ENCODE measurements at regions not wholly inside any gene's neighbourhood (a gene's known extent, or its start where the extent isn't known, plus 50 kb on each side); places are given as distances from the start of the nearest gene placed in this dataset.

DNA sequence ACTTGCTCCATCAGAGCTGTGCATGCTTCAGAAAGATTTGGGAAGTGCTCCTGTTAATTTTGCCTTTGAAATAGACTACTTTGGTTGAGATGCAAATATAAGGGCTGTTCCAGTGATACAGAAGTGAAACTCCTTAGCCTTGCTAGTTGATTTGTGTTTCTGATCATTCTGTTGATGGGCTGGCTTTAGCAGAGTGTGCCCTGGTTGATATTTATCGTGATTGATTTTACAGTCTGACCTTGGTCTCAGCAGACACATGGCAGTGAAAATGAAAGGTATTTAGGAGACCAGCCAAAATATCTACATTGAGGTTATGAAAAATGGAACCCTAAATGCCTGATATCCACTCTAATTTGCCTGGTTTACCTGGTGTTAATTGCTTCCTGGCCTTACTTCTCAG, 122.1 kb upstream of the CEP162 start:
- Histone ChIP-seq H3K27ac (ENCODE audit: low read depth) (no peak overlapping the region), H3K36me3 (ENCODE audit: insufficient read depth) (no peaks in the 10 kb centered on the region), H3K4me3 (ENCODE audit: low read depth, low read length) (no peak overlapping the region), H3K4me1 (ENCODE audit: insufficient read depth) (no peaks in the 10 kb centered on the region)
- WGBS = 68% methylated on average over 1 of the region's 1 CpG
- DNase-seq (ENCODE audit: extremely low spot score) = no peak

DNA sequence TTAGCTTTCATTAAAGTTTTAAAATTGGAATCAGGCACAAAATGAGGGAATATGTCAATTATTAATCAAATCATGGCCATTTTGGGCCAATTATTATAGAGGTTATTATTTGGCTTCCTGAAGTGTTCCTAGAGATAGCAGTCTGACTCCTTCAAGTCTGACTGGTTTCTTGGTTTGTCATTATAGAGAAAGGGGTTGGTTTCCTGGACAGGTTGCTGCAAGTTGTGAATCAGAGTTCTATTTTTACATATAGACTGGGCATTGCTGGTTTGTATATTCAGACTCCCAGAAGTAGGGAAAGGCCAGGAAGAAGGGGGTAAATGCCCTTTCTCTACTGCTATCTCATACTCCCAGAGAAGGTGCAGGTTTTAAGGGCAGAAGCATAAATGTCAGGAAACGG, 121.4 kb upstream of the CEP162 start:
- DNase-seq (ENCODE audit: extremely low spot score) = no peak
- Histone ChIP-seq H3K27ac (ENCODE audit: low read depth) (no peak overlapping the region), H3K4me1 (ENCODE audit: insufficient read depth) (no peaks in the 10 kb centered on the region), H3K36me3 (ENCODE audit: insufficient read depth) (no peaks in the 10 kb centered on the region), H3K4me3 (ENCODE audit: low read depth, low read length) (no peak overlapping the region)
- WGBS = 72% methylated on average over 1 of the region's 1 CpG

DNA sequence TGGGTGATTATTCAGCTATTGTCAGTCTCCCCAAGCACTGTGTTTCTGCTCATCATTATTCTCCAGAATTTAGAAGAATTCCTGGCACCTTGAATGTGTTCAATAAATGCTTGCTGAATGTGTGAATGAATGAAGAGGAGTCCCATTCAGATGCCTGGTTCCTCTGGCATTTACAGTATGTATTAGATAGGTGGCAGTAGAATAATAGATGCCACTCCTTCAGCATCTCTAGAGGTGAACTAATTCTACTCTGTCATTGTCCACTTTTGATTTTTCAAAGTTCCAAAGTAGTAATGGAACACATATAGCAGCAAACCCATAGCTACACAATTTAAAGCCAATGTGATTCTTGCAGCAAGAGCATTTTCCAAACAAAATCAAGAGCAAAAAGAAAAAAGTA, 118.9 kb upstream of the CEP162 start:
- no peak overlapping the region for H3K4me3 ChIP-seq (ENCODE audit: low read depth, low read length)
- no peak overlapping the region for H3K27ac ChIP-seq (ENCODE audit: low read depth)
- DNase-seq (ENCODE audit: extremely low spot score) = no peak

DNA sequence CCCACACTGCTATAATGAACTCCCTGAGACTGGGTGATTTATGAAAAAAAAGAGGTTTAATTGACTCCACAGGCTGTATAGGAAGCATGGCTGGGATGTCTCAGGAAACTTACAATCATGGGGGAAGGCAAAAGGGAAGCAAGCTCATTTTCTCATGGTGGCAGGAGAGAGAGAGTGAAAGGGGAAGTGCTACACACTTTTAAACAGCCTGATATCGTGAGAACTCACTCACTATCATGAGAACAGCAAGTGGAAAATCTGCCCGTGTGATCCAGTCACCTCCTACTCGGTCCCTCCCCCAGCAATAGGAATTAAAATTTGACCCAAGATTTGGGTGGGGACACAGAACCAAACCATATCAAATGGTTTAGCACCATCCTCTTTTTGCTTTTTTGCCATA, 116.6 kb upstream of the CEP162 start:
- Histone ChIP-seq H3K4me1 (ENCODE audit: insufficient read depth) (no peaks in the 10 kb centered on the region), H3K27ac (ENCODE audit: low read depth) (no peak overlapping the region), H3K4me3 (ENCODE audit: low read depth, low read length) (no peak overlapping the region), H3K36me3 (ENCODE audit: insufficient read depth) (no peaks in the 10 kb centered on the region)
- no peak for DNase-seq (ENCODE audit: extremely low spot score)
- 65% methylated on average over 3 of the region's 3 CpGs for WGBS

More for the DNA sequence above, 118.9 kb upstream of the CEP162 start:
- Histone ChIP-seq H3K4me1 (ENCODE audit: insufficient read depth) (no peaks in the 10 kb centered on the region), H3K36me3 (ENCODE audit: insufficient read depth) (no peaks in the 10 kb centered on the region)

DNA sequence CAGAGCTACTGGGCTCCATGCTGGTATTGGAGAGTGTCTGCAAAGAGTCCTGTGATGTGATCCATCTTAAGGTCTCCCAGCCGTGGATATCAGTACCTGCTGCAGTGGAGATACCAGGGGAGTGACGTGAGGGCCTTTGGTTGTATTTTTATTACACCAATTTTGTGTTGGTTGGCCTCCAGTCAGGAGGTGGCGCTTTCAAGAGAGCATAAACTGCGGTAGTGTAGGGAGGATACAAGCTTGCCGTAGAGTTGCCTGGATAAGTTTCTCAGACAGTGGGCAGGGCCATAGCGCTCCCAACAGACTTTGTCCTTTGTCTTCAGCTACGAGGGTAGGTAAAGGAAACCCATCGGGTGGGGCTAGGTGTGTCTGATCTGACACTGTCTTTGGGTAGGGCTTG, 113.0 kb upstream of the CEP162 start:
- H3K36me3 ChIP-seq (ENCODE audit: insufficient read depth) = no peaks in the 10 kb centered on the region
- H3K27ac ChIP-seq (ENCODE audit: low read depth) = no peak overlapping the region
- WGBS = 81% methylated on average over 8 of the region's 8 CpGs
- H3K4me1 ChIP-seq (ENCODE audit: insufficient read depth) = no peaks in the 10 kb centered on the region
- H3K4me3 ChIP-seq (ENCODE audit: low read depth, low read length) = no peak overlapping the region
- no peak for DNase-seq (ENCODE audit: extremely low spot score)

DNA sequence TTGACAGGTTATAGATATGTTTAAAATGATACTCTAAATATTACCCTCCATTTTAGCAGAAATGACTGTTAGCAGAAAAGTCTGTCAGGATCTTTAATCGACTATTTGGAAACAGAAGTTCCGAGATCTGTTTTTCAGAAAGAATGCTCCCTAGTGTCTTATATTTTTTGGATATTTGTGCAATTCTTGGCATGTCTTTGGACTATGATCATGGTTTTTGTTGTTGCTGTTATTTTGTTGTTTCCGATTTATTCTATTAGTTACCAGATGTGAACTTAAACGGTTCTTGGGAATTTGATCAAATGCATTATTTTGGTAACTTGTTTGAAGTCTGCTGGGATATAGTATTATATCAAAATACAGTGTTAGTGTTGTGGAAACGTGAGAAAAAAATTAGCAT, 106.4 kb upstream of the CEP162 start:
- Histone ChIP-seq H3K4me1 (ENCODE audit: insufficient read depth) (no peaks in the 10 kb centered on the region), H3K4me3 (ENCODE audit: low read depth, low read length) (no peak overlapping the region), H3K27ac (ENCODE audit: low read depth) (no peak overlapping the region), H3K36me3 (ENCODE audit: insufficient read depth) (no peaks in the 10 kb centered on the region)
- WGBS = 63% methylated on average over 5 of the region's 5 CpGs
- DNase-seq (ENCODE audit: extremely low spot score) = no peak

DNA sequence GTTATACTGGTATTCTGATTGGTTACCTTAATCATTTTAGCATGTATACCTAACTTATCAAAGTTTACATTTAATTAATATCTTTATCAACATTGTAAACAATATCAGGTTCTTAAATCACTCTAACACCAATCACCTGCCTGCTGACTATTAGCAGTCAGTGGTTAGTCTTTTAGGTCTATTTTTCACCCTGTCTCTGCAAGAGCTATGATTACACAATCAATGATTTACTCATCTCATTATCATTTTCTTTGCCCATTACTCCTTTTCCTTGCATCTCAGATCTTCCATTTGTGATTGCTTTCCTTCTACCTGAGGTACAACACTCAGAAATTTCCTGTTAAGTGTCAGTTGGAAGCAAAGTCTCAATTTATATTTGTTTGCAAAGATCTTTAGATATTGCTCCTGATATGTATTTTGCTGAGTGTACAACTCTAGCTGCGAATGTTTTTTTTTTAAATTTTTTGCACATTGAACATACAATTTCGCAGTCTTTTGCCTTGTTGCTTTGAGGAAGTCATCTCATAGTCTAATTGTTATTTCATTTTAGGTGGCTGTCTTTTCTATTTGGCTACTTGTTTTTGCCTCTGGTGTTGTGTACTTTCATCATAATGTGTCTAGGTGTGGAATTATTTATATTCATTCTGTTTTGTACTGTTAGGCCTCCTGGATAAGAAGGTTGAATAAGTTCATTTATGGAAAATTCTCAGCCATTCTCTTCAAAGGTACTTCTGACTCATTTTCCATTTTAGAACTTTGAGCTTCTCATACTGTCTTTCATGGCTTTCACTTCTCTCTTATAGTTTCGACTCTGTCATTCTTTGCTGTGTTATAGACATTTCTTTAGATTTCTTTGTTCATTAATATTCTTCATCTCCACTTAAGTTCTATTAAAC, 104.9 kb upstream of the CEP162 start:
- H3K4me3 ChIP-seq (ENCODE audit: low read depth, low read length) = no peak overlapping the region
- no peak overlapping the region for H3K27ac ChIP-seq (ENCODE audit: low read depth)
- WGBS = 84% methylated on average over 3 of the region's 3 CpGs
- no peaks in the 10 kb centered on the region for H3K36me3 ChIP-seq (ENCODE audit: insufficient read depth)
- no peak for DNase-seq (ENCODE audit: extremely low spot score)
- no peaks in the 10 kb centered on the region for H3K4me1 ChIP-seq (ENCODE audit: insufficient read depth)

DNA sequence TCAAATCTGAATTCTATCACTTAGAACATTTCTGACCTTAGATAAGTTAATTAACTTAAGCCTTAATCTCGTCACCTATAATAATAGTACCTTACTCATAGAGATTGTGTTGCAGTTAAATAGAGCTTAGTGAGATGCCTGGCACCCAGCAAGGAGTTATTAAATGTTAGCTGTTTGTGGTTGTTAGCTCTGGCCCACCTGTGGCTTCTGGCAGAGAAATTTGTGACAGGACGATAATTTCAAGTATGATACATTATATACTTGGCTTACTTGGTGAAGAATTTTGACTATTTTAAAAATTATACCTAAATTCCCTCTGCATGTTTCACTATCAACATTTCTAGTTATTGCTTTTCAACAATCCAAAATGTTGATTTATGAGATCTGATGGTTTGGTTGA, 102.9 kb upstream of the CEP162 start:
- Histone ChIP-seq H3K4me3 (ENCODE audit: low read depth, low read length) (no peak overlapping the region), H3K36me3 (ENCODE audit: insufficient read depth) (no peaks in the 10 kb centered on the region), H3K27ac (ENCODE audit: low read depth) (no peak overlapping the region), H3K4me1 (ENCODE audit: insufficient read depth) (no peaks in the 10 kb centered on the region)
- DNase-seq (ENCODE audit: extremely low spot score) = no peak
- WGBS = 64% methylated on average over 2 of the region's 2 CpGs

DNA sequence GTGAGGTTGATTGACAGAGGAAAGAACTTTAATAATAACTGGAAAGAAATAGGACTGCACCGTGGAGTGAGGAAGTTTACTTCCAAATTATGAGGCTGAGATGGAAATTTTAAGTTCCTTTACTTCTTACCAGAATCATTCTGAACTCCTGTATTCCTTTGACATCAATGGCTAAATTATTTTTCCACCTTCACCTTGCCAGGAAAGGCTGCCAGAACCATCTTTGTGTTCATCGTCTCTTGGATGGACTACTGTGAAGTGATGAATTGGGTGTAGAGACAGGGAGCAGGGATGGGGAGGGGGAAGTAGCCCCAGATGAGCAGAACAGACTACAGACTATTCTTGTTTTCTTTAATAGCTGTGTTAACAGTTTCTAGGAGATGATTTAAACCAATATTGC, 102.1 kb upstream of the CEP162 start:
- Histone ChIP-seq H3K4me1 (ENCODE audit: insufficient read depth) (no peaks in the 10 kb centered on the region), H3K27ac (ENCODE audit: low read depth) (no peak overlapping the region), H3K4me3 (ENCODE audit: low read depth, low read length) (no peak overlapping the region), H3K36me3 (ENCODE audit: insufficient read depth) (no peaks in the 10 kb centered on the region)
- 15% methylated on average over 2 of the region's 2 CpGs for WGBS
- DNase-seq (ENCODE audit: extremely low spot score) = no peak

DNA sequence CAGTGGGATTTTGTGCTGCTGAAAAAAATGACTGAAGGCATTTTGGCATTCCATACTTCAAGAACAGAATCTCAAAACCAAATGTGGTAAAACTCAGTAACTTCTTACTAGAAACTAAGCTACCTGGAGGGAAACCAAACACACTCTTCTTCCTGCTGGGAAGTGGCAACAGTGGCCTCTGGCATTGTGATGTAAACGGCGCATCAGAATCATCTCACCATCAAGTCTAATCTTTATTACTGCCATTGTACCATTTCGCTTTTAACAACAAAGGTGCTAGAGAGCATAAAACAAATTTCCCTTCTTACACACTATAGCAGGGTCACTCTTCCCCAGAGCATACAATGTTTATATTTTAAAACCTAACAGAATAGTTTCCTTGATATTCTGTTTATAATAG, 101.6 kb upstream of the CEP162 start:
- no peak overlapping the region for H3K27ac ChIP-seq (ENCODE audit: low read depth)
- WGBS = 17% methylated on average over 3 of the region's 3 CpGs
- no peak overlapping the region for H3K4me3 ChIP-seq (ENCODE audit: low read depth, low read length)
- no peaks in the 10 kb centered on the region for H3K36me3 ChIP-seq (ENCODE audit: insufficient read depth)
- no peaks in the 10 kb centered on the region for H3K4me1 ChIP-seq (ENCODE audit: insufficient read depth)
- no peak for DNase-seq (ENCODE audit: extremely low spot score)

DNA sequence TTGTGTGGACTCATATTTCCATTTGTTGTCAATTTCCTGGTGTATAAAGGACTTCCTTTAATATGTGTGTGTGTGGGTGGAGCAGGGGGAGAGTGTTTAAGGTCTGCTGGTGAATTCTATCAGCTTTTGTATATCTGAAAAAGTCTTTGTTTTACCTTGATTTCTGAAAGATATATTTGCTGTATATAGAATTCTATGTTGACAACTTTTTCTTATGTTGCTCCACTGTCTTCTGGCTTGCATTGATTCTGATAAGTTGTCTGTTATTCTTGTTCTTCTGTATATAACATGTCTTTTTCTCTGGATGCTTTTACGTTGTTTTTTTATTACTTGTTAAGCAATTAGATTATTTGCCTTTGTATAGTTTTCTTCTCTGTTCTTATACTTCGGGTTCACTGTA, 90.0 kb upstream of the CEP162 start:
- Histone ChIP-seq H3K4me3 (ENCODE audit: low read depth, low read length) (no peak overlapping the region), H3K4me1 (ENCODE audit: insufficient read depth) (no peaks in the 10 kb centered on the region), H3K36me3 (ENCODE audit: insufficient read depth) (no peaks in the 10 kb centered on the region), H3K27ac (ENCODE audit: low read depth) (no peak overlapping the region)
- DNase-seq (ENCODE audit: extremely low spot score) = no peak
- 76% methylated on average over 2 of the region's 2 CpGs for WGBS

DNA sequence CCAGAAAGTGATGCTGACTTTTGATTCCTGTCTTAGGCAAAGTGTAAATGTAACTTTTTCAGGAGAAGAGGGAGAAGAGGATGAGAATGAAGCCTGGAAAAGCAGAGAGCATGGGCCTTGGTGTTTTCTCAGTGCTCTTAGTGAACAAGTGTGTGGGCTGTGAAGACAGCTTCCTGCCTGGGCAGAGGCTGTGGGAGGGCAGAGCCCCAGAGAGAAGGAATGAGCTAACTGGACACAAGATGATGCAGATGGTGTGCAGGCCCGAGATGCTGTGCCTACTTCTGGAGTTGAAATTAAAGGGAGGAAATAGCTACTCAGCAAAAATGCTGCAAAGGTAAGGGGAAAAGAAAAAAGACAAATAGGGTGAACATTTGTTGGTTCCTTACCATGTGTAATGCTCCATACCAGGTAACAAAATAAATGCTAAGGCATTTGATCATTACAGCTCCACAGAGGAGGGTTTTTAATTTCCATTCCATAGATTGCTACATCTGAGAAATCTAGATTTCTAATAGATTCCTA, 87.0 kb upstream of the CEP162 start:
- WGBS = 64% methylated on average over 1 of the region's 1 CpG

DNA sequence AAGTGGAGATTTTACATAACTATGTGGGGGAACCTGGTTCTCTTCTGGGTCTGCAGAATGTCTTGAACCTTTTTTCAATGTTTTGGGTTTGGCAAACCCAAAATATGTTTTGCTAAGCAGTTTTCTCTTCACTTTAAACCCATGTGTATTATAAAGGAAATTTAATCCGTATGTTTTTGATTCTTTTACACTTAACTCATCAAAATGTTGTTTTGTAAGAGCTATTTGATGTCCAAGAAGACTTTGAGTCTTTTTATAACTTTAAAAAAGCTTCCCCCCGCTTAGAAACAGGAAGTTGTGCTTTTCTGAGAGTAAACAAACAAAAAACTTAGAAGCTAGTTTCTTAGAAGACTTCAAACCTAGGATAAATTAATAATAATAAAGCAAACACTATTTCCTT, 81.9 kb upstream of the CEP162 start:
- Histone ChIP-seq H3K4me3 (ENCODE audit: low read depth, low read length) (no peak overlapping the region), H3K27ac (ENCODE audit: low read depth) (no peak overlapping the region), H3K36me3 (ENCODE audit: insufficient read depth) (no peaks in the 10 kb centered on the region), H3K4me1 (ENCODE audit: insufficient read depth) (no peaks in the 10 kb centered on the region)
- WGBS = 38% methylated on average over 2 of the region's 2 CpGs
- DNase-seq (ENCODE audit: extremely low spot score) = no peak

More for the DNA sequence above, 87.0 kb upstream of the CEP162 start:
- H3K36me3 ChIP-seq (ENCODE audit: insufficient read depth) = no peaks in the 10 kb centered on the region
- H3K4me3 ChIP-seq (ENCODE audit: low read depth, low read length) = no peak overlapping the region
- no peaks in the 10 kb centered on the region for H3K4me1 ChIP-seq (ENCODE audit: insufficient read depth)
- DNase-seq (ENCODE audit: extremely low spot score) = no peak
- H3K27ac ChIP-seq (ENCODE audit: low read depth) = no peak overlapping the region

DNA sequence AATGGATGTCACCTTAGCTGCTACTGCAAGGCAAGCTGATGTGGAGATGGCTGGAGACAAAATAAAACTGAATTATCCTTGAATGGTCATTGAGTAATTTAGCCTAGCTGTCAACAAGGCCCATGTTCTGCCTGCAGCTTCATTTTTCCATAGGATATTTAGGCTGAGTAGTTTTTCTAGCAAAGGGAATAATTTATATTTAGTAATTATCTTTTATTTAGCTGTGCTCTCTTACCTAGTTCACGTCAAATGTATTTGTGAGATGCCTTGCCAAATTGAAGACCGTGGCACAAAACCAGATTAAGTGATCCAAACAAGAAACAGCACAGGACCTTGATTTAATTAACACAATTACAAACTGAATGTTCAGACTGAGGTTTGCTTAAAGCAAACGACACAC, 77.4 kb upstream of the CEP162 start:
- 63% methylated on average over 3 of the region's 3 CpGs for whole genome bisulfite sequencing
- H3K36me3 ChIP-seq (ENCODE audit: insufficient read depth) = no peaks in the 10 kb centered on the region

More for the DNA sequence above, 77.4 kb upstream of the CEP162 start:
- Histone ChIP-seq H3K27ac (ENCODE audit: low read depth) (no peak overlapping the region), H3K4me1 (ENCODE audit: insufficient read depth) (no peaks in the 10 kb centered on the region), H3K4me3 (ENCODE audit: low read depth, low read length) (no peak overlapping the region)
- DNase-seq (ENCODE audit: extremely low spot score) = no peak
